Vagina (tissue), 2 donors: ENCODE measurements at regions not wholly inside any gene's neighbourhood (a gene's known extent, or its start where the extent isn't known, plus 50 kb on each side); places are given as distances from the start of the nearest gene placed in this dataset.

Source experiments
- DNase-seq, 2 donors: peaks; one replicate each; pipeline ENCODE4 v3.0.0-alpha.2; 2017; ENCODE audit errors: extremely low spot score in 2 of 2
- H3K27ac ChIP-seq: fragments of 200-600 bp; sonication (generic); one replicate; pipeline ENCODE4 v1.5.1; 2019
- H3K27me3 ChIP-seq: fragments of 200-600 bp; sonication (generic); one replicate; pipeline ENCODE4 v1.5.1; 2019
- H3K36me3 ChIP-seq, 2 donors: fragments of 200-600 bp; sonication (generic); one replicate each; pipeline ENCODE4 v1.5.1; 2017 to 2019
- H3K4me1 ChIP-seq: fragments of 200-600 bp; sonication (generic); one replicate; pipeline ENCODE4 v1.5.1; 2019
- H3K4me3 ChIP-seq, 2 donors: fragments of 200-600 bp; sonication (generic); 1 replicate in 1 of 2; 2 replicates in 1 of 2; pipeline ENCODE4 v1.5.1; 2016 to 2019
- H3K9me3 ChIP-seq: fragments of 200-600 bp; sonication (generic); one replicate; pipeline ENCODE4 v1.5.1; 2019
- CTCF ChIP-seq, 3 experiments: fragments of 450-650 bp in 2 of 3; fragments of 200-600 bp in 1 of 3; sonication (generic) in 1 of 3; IDR thresholded peaks; one replicate each; pipeline ENCODE4 v1.5.1; 2017 to 2019; ENCODE audit warnings: antibody characterized with exemption in 3 of 3, mild to moderate bottlenecking in 2 of 3, moderate library complexity in 2 of 3
- POLR2A ChIP-seq, 2 donors: fragments of 450-650 bp; IDR thresholded peaks; one replicate each; pipeline ENCODE4 v1.6.1; 2017; ENCODE audit warnings: antibody characterized with exemption in 2 of 2, mild to moderate bottlenecking in 2 of 2, moderate library complexity in 2 of 2
- POLR2AphosphoS5 ChIP-seq, 2 donors: sonication (generic); formaldehyde crosslinking; IDR thresholded peaks; one replicate each; pipeline ENCODE4 v1.9.0; 2017; ENCODE audit warnings: antibody characterized with exemption in 2 of 2, mild to moderate bottlenecking in 2 of 2, low read depth in 1 of 2; ENCODE audit not compliant: insufficient read depth in 1 of 2
- intact Hi-C: fragments of 100-400 bp; cut with DNase I; formaldehyde crosslinking; loops from one replicate; pipeline ENCODE4 v1.15.1; 2023

GRCh38 chr3:178456621-178457285, 79.5 kb upstream of the KCNMB2 start:
- Histone ChIP-seq H3K9me3 (no peaks in the 10 kb centered on the region), H3K36me3 (no peaks in the 10 kb centered on the region), H3K27ac (no peak overlapping the region), H3K27me3 (no peaks in the 10 kb centered on the region), H3K4me1 (peaks cover 10% of the 10 kb centered on the region), H3K4me3 (no peak overlapping the region)
- no peak for TF ChIP-seq POLR2A (IDR thresholded peaks at IDR 0.05)
- TF ChIP-seq POLR2AphosphoS5 (IDR thresholded peaks at IDR 0.05; ENCODE audit: insufficient read depth in 1 of 2, low read depth in 1 of 2) = no peak
- no peak for TF ChIP-seq CTCF (IDR thresholded peaks at IDR 0.05)
- DNase-seq = no peak
- intact Hi-C loops = no loop called here

- H3K4me3 ChIP-seq = no peak overlapping the region
- H3K9me3 ChIP-seq = no peaks in the 10 kb centered on the region
- H3K27ac ChIP-seq = no peak overlapping the region
- peaks cover 10% of the 10 kb centered on the region for H3K4me1 ChIP-seq
- H3K27me3 ChIP-seq = no peaks in the 10 kb centered on the region
- H3K36me3 ChIP-seq = no peaks in the 10 kb centered on the region
- TF ChIP-seq CTCF (IDR thresholded peaks at IDR 0.05) (no peak), POLR2A (IDR thresholded peaks at IDR 0.05) (no peak), POLR2AphosphoS5 (IDR thresholded peaks at IDR 0.05; ENCODE audit: insufficient read depth in 1 of 2, low read depth in 1 of 2) (no peak)
- no peak for DNase-seq
- intact Hi-C loops = no loop called here
These were observed 78.7 kb upstream of the KCNMB2 start for GRCh38 chr3:178457511-178457910.

- no peak for DNase-seq
- H3K9me3 ChIP-seq = no peaks in the 10 kb centered on the region
- H3K4me3 ChIP-seq = no peak overlapping the region
- H3K4me1 ChIP-seq = peaks cover 10% of the 10 kb centered on the region
- intact Hi-C loops = no loop called here
- TF ChIP-seq POLR2AphosphoS5 (IDR thresholded peaks at IDR 0.05; ENCODE audit: insufficient read depth in 1 of 2, low read depth in 1 of 2) (no peak), POLR2A (IDR thresholded peaks at IDR 0.05) (no peak), CTCF (IDR thresholded peaks at IDR 0.05) (no peak)
- H3K27ac ChIP-seq = no peak overlapping the region
- no peaks in the 10 kb centered on the region for H3K27me3 ChIP-seq
- no peaks in the 10 kb centered on the region for H3K36me3 ChIP-seq
These were observed 77.8 kb upstream of the KCNMB2 start for GRCh38 chr3:178458313-178459037.

GRCh38 chr3:178459038-178459410, 77.2 kb upstream of the KCNMB2 start:
- Histone ChIP-seq H3K4me3 (no peak overlapping the region), H3K27me3 (no peaks in the 10 kb centered on the region), H3K4me1 (peaks cover 10% of the 10 kb centered on the region), H3K27ac (no peak overlapping the region), H3K36me3 (no peaks in the 10 kb centered on the region), H3K9me3 (no peaks in the 10 kb centered on the region)
- DNase-seq = no peak
- TF ChIP-seq POLR2A (IDR thresholded peaks at IDR 0.05) (no peak), POLR2AphosphoS5 (IDR thresholded peaks at IDR 0.05; ENCODE audit: insufficient read depth in 1 of 2, low read depth in 1 of 2) (no peak)
- intact Hi-C loops = no loop called here

GRCh38 chr3:178465260-178466180, 70.7 kb upstream of the KCNMB2 start:
- no peak overlapping the region for H3K27ac ChIP-seq
- intact Hi-C loops = no loop called here
- TF ChIP-seq CTCF (IDR thresholded peaks at IDR 0.05) = no peak
- TF ChIP-seq POLR2AphosphoS5 (IDR thresholded peaks at IDR 0.05; ENCODE audit: insufficient read depth in 1 of 2, low read depth in 1 of 2) = no peak
- TF ChIP-seq POLR2A (IDR thresholded peaks at IDR 0.05) = no peak
- DNase-seq = no peak
- H3K4me1 ChIP-seq = no peaks in the 10 kb centered on the region
- H3K27me3 ChIP-seq = no peaks in the 10 kb centered on the region
- no peaks in the 10 kb centered on the region for H3K9me3 ChIP-seq
- no peak overlapping the region for H3K4me3 ChIP-seq
- H3K36me3 ChIP-seq = no peaks in the 10 kb centered on the region
